Esophagus muscularis mucosa (tissue), 3 donors: ENCODE measurements at regions not wholly inside any gene's neighbourhood (a gene's known extent, or its start where the extent isn't known, plus 50 kb on each side); places are given as distances from the start of the nearest gene placed in this dataset.

Experiments
- POLR2A ChIP-seq: fragments of 450-650 bp; IDR thresholded peaks from one replicate; pipeline ENCODE4 v1.6.1; 2017; ENCODE audit warnings: antibody characterized with exemption, moderate library complexity, mild to moderate bottlenecking, low read depth
- POLR2AphosphoS5 ChIP-seq, 2 donors: sonication (generic); formaldehyde crosslinking; IDR thresholded peaks; one replicate each; pipeline ENCODE4 v1.6.1; 2017; ENCODE audit warnings: antibody characterized with exemption in 2 of 2
- TF ChIP-seq, protein P1 (sequence below), 3 experiments: fragments of 200-600 bp in 2 of 3; fragments of 450-650 bp in 1 of 3; sonication (generic) in 2 of 3; IDR thresholded peaks; one replicate each; pipeline ENCODE4 v1.5.1; 2017 to 2019; ENCODE audit warnings: antibody characterized with exemption in 3 of 3, mild to moderate bottlenecking in 2 of 3, moderate library complexity in 1 of 3

DNA sequence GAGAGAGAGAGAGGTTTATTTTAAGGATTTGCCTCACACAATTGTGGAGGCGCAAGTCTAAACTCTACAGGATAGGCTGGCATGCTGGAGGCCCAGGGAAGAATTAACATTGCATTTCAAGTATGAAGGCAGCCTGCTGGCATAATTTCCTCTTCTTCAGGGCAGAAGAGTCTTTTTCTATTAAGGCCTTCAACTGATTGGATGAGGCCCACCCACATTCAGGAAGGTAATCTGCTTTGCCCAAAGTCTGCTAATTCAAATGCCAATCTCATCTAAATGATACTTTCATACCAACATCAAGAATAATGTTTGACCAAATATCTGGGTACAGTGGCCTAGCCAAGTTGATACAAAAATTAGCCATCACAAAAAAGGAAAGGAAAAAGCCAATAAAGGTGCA, 258.1 kb upstream of the MDFIC2 start:
- TF ChIP-seq, protein P1, sequence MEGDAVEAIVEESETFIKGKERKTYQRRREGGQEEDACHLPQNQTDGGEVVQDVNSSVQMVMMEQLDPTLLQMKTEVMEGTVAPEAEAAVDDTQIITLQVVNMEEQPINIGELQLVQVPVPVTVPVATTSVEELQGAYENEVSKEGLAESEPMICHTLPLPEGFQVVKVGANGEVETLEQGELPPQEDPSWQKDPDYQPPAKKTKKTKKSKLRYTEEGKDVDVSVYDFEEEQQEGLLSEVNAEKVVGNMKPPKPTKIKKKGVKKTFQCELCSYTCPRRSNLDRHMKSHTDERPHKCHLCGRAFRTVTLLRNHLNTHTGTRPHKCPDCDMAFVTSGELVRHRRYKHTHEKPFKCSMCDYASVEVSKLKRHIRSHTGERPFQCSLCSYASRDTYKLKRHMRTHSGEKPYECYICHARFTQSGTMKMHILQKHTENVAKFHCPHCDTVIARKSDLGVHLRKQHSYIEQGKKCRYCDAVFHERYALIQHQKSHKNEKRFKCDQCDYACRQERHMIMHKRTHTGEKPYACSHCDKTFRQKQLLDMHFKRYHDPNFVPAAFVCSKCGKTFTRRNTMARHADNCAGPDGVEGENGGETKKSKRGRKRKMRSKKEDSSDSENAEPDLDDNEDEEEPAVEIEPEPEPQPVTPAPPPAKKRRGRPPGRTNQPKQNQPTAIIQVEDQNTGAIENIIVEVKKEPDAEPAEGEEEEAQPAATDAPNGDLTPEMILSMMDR (IDR thresholded peaks at IDR 0.05): no peak
- no peak for TF ChIP-seq POLR2A
- TF ChIP-seq POLR2AphosphoS5 (IDR thresholded peaks at IDR 0.05): no peak
